MM.1S (cell line): ENCODE measurements at regions not wholly inside any gene's neighbourhood (a gene's known extent, or its start where the extent isn't known, plus 50 kb on each side); places are given as distances from the start of the nearest gene placed in this dataset.

ENCODE experiments used
- DNase-seq: peaks from one replicate; pipeline ENCODE4 v3.0.0-alpha.2; 2015
- H2AFZ ChIP-seq: fragments of 300-600 bp; sonication (generic); 2 replicates; pipeline ENCODE4 v1.6.0; 2016; ENCODE audit warnings: antibody characterized with exemption, low read length
- H3F3A ChIP-seq: fragments of 300-600 bp; sonication (generic); 2 replicates; pipeline ENCODE4 v1.6.1; 2016; ENCODE audit warnings: mild to moderate bottlenecking, antibody characterized with exemption, low read length, moderate library complexity, mixed read lengths; ENCODE audit not compliant: insufficient read depth
- H3K27ac ChIP-seq: fragments of 300-600 bp; sonication (generic); 2 replicates; pipeline ENCODE4 v1.5.1; 2016; ENCODE audit warnings: mild to moderate bottlenecking, low read length
- H3K27me3 ChIP-seq: fragments of 300-600 bp; sonication (generic); replicated peaks from 2 replicates; pipeline ENCODE4 v1.6.0; 2016; ENCODE audit warnings: low read length; ENCODE audit not compliant: insufficient read depth
- H3K36me3 ChIP-seq: fragments of 300-600 bp; sonication (generic); replicated peaks from 2 replicates; pipeline ENCODE4 v1.6.1; 2016; ENCODE audit warnings: mild to moderate bottlenecking, low read length, mixed read lengths; ENCODE audit not compliant: insufficient read depth
- H3K4me1 ChIP-seq: fragments of 300-600 bp; sonication (generic); 2 replicates; pipeline ENCODE4 v1.6.1; 2016; ENCODE audit warnings: low read length, mixed read lengths
- H3K4me2 ChIP-seq: fragments of 300-600 bp; sonication (generic); 2 replicates; pipeline ENCODE4 v1.6.0; 2016; ENCODE audit warnings: low read depth, low read length
- H3K4me3 ChIP-seq: fragments of 300-600 bp; sonication (generic); 2 replicates; pipeline ENCODE4 v1.5.1; 2016; ENCODE audit warnings: low read length, mixed read lengths
- H3K79me2 ChIP-seq: fragments of 300-600 bp; sonication (generic); 2 replicates; pipeline ENCODE4 v1.6.1; 2016; ENCODE audit warnings: mixed run types, low read length, mixed read lengths
- H3K9ac ChIP-seq: fragments of 300-600 bp; sonication (generic); 2 replicates; pipeline ENCODE4 v1.6.1; 2016; ENCODE audit warnings: low read length, mixed read lengths
- H3K9me2 ChIP-seq: fragments of 300-600 bp; sonication (generic); replicated peaks from 2 replicates; pipeline ENCODE4 v1.6.1; 2016; ENCODE audit warnings: mild to moderate bottlenecking, low read length, mixed read lengths; ENCODE audit not compliant: insufficient read depth
- H3K9me3 ChIP-seq: fragments of 300-600 bp; sonication (generic); replicated peaks from 2 replicates; pipeline ENCODE4 v1.6.1; 2016; ENCODE audit warnings: mild to moderate bottlenecking, low read length, mixed read lengths; ENCODE audit not compliant: insufficient read depth
- H4K20me1 ChIP-seq: fragments of 300-600 bp; sonication (generic); 2 replicates; pipeline ENCODE4 v1.6.1; 2016; ENCODE audit warnings: mild to moderate bottlenecking, low read length, moderate library complexity, mixed read lengths; ENCODE audit not compliant: insufficient read depth
- CTCF ChIP-seq: fragments of 300-600 bp; sonication (generic); IDR thresholded peaks from 2 replicates; pipeline ENCODE4 v1.5.1; 2016; ENCODE audit warnings: antibody characterized with exemption, low read length, mixed read lengths
- EZH2 ChIP-seq: fragments of 300-600 bp; sonication (generic); optimal IDR thresholded peaks from 2 replicates; pipeline ENCODE3; 2017; ENCODE audit warnings: low read depth, mild to moderate bottlenecking, antibody characterized with exemption, low read length, mixed read lengths
- EZH2phosphoT487 ChIP-seq: fragments of 300-600 bp; sonication (generic); IDR thresholded peaks from 2 replicates; pipeline ENCODE4 v1.6.1; 2018; ENCODE audit warnings: antibody characterized with exemption, low read length

GRCh38 chr15:70517194-70517590 lies 246.2 kb downstream of the UACA start:
- H3K4me1 ChIP-seq = peaks cover 9% of the 10 kb centered on the region
- TF ChIP-seq EZH2phosphoT487 = no peak
- TF ChIP-seq CTCF = no peak
- TF ChIP-seq EZH2 = no peak
- H3K9me3 ChIP-seq = no peaks in the 10 kb centered on the region
- H3F3A ChIP-seq = no peaks in the 10 kb centered on the region
- H3K36me3 ChIP-seq = no peaks in the 10 kb centered on the region
- H3K9me2 ChIP-seq = no peaks in the 10 kb centered on the region
- no peak overlapping the region for H3K4me2 ChIP-seq
- H3K27ac ChIP-seq = no peak overlapping the region
- no peaks in the 10 kb centered on the region for H3K27me3 ChIP-seq
- H2AFZ ChIP-seq = no peak overlapping the region
- DNase-seq = no peak
- H3K4me3 ChIP-seq = no peak overlapping the region
- no peaks in the 10 kb centered on the region for H4K20me1 ChIP-seq
- no peaks in the 10 kb centered on the region for H3K79me2 ChIP-seq
- no peak overlapping the region for H3K9ac ChIP-seq

GRCh38 chr15:70516408-70517193 lies 246.8 kb downstream of the UACA start:
- H3K9me3 ChIP-seq = no peaks in the 10 kb centered on the region
- no peaks in the 10 kb centered on the region for H3K27me3 ChIP-seq
- H3F3A ChIP-seq = no peaks in the 10 kb centered on the region
- DNase-seq = no peak
- no peaks in the 10 kb centered on the region for H3K79me2 ChIP-seq
- no peaks in the 10 kb centered on the region for H3K36me3 ChIP-seq
- H3K4me2 ChIP-seq = no peak overlapping the region
- H3K9me2 ChIP-seq = no peaks in the 10 kb centered on the region
- peaks cover 15% of the 10 kb centered on the region for H3K4me1 ChIP-seq
- no peak overlapping the region for H3K27ac ChIP-seq
- no peak overlapping the region for H2AFZ ChIP-seq
- no peak for TF ChIP-seq EZH2
- TF ChIP-seq EZH2phosphoT487 = no peak
- no peak for TF ChIP-seq CTCF
- no peak overlapping the region for H3K4me3 ChIP-seq
- no peak overlapping the region for H3K9ac ChIP-seq
- no peaks in the 10 kb centered on the region for H4K20me1 ChIP-seq

- H3K9me3 ChIP-seq = no peaks in the 10 kb centered on the region
- no peak for DNase-seq
- no peaks in the 10 kb centered on the region for H3K27me3 ChIP-seq
- H3F3A ChIP-seq = no peaks in the 10 kb centered on the region
- H3K9me2 ChIP-seq = no peaks in the 10 kb centered on the region
- no peak overlapping the region for H3K4me2 ChIP-seq
- no peak overlapping the region for H3K4me3 ChIP-seq
- TF ChIP-seq EZH2 (no peak), CTCF (no peak), EZH2phosphoT487 (no peak)
- H3K36me3 ChIP-seq = no peaks in the 10 kb centered on the region
- no peak overlapping the region for H2AFZ ChIP-seq
- H3K79me2 ChIP-seq = no peaks in the 10 kb centered on the region
- no peaks in the 10 kb centered on the region for H4K20me1 ChIP-seq
- H3K27ac ChIP-seq = no peak overlapping the region
- no peak overlapping the region for H3K9ac ChIP-seq
- H3K4me1 ChIP-seq = peaks cover 15% of the 10 kb centered on the region
Observed at GRCh38 chr15:70514251-70514650, 249.1 kb downstream of the UACA start.
